Endothelial cell of umbilical vein (primary cell): ENCODE measurements at regions not wholly inside any gene's neighbourhood (a gene's known extent, or its start where the extent isn't known, plus 50 kb on each side); places are given as distances from the start of the nearest gene placed in this dataset.

Source experiments
- CTCF ChIP-seq, 2 donors: IDR thresholded peaks; 1 replicate in 1 of 2; 2 replicates in 1 of 2; pipeline ENCODE4 v1.5.1; 2011; ENCODE audit warnings: low read length in 2 of 2, mild to moderate bottlenecking in 2 of 2, moderate library complexity in 2 of 2, control low read depth in 1 of 2, inconsistent platforms in 1 of 2, low read depth in 1 of 2; ENCODE audit not compliant: insufficient read depth in 1 of 2; ENCODE audit errors: extremely low read depth in 1 of 2
- JUN ChIP-seq: IDR thresholded peaks from 2 replicates; pipeline ENCODE4 v1.6.1; 2011; ENCODE audit warnings: borderline replicate concordance, low read depth; ENCODE audit not compliant: insufficient read length, insufficient read depth
- POLR2A ChIP-seq: IDR thresholded peaks from 2 replicates; pipeline ENCODE4 v1.6.1; 2012; ENCODE audit warnings: low read depth, mild to moderate bottlenecking, control low read depth, low read length
- POLR2AphosphoS5 ChIP-seq: IDR thresholded peaks from 2 replicates; pipeline ENCODE4 v1.6.1; 2012; ENCODE audit warnings: low read depth, mild to moderate bottlenecking, control low read depth, low read length, moderate library complexity; ENCODE audit not compliant: insufficient read depth

GRCh38 chr2:204331988-204332387, 213.3 kb upstream of the PARD3B start:
- no peak for TF ChIP-seq CTCF (IDR thresholded peaks at IDR 0.05; ENCODE audit: extremely low read depth in 1 of 2, insufficient read depth in 1 of 2, low read depth in 1 of 2, low read length in 2 of 2)
- TF ChIP-seq POLR2A, result no peak
- no peak for TF ChIP-seq JUN
- no peak for TF ChIP-seq POLR2AphosphoS5
